HepG2 (cell line): ENCODE measurements at regions not wholly inside any gene's neighbourhood (a gene's known extent, or its start where the extent isn't known, plus 50 kb on each side); places are given as distances from the start of the nearest gene placed in this dataset.

Experiments
- ASH2L ChIP-seq: fragments of 300-600, 200-600 bp; sonication (generic); IDR thresholded peaks from 2 replicates; pipeline ENCODE4 v1.7.0; 2017; ENCODE audit warnings: low read depth, mild to moderate bottlenecking, moderate library complexity, mixed read lengths, low read length; ENCODE audit not compliant: insufficient read length
- CTCF ChIP-seq: sonication (generic); formaldehyde crosslinking; IDR thresholded peaks from 2 replicates; pipeline ENCODE4 v1.5.0; 2020; ENCODE audit warnings: mild to moderate bottlenecking, missing genetic modification reagents, moderate library complexity
- GABPB1 ChIP-seq: IDR thresholded peaks from 2 replicates; pipeline ENCODE4 v1.6.1; 2016; ENCODE audit warnings: mild to moderate bottlenecking, missing genetic modification reagents, moderate library complexity, missing compliant biosample characterization
- MXI1 ChIP-seq: IDR thresholded peaks from 3 replicates; pipeline ENCODE4 v1.6.1; 2012; ENCODE audit warnings: low read depth, low read length, inconsistent platforms, borderline replicate concordance
- SUZ12 ChIP-seq: fragments of 150-350 bp; IDR thresholded peaks from 2 replicates; pipeline ENCODE4 v1.6.1; 2014; ENCODE audit warnings: low read depth, low read length

- TF ChIP-seq MXI1: no peak
- no peak for TF ChIP-seq SUZ12
- no peak for TF ChIP-seq GABPB1 (CRISPR knock-in tag)
- no peak for TF ChIP-seq CTCF
- no peak for TF ChIP-seq ASH2L
Measured at GRCh38 chr11:28482666-28483065, 374.5 kb downstream of the METTL15 start.
